IgD-negative memory B cell (primary cell): ENCODE measurements at regions not wholly inside any gene's neighbourhood (a gene's known extent, or its start where the extent isn't known, plus 50 kb on each side); places are given as distances from the start of the nearest gene placed in this dataset.
"Not testable (repeated sequence)": the region's sequence is repeated elsewhere in the genome, so short reads cannot be mapped to it uniquely, and the experiment has no call there.

Source experiments
- H3K27ac Mint-ChIP-seq, 3 donors: one replicate each; pipeline ENCODE4 v1.8.0; 2020 to 2022; ENCODE audit warnings: mild to moderate bottlenecking in 3 of 3, mixed read lengths in 3 of 3, moderate library complexity in 1 of 3
- H3K27me3 Mint-ChIP-seq: one replicate; pipeline ENCODE4 v1.8.0; 2021; ENCODE audit warnings: mixed read lengths
- H3K36me3 Mint-ChIP-seq: one replicate; pipeline ENCODE4 v1.8.0; 2020; ENCODE audit warnings: mild to moderate bottlenecking, mixed read lengths
- H3K4me1 Mint-ChIP-seq, 3 donors: one replicate each; pipeline ENCODE4 v1.8.0; 2020 to 2022; ENCODE audit warnings: mixed read lengths in 3 of 3, mild to moderate bottlenecking in 1 of 3
- H3K4me3 Mint-ChIP-seq, 4 donors: one replicate each; pipeline ENCODE4 v1.8.0; 2020 to 2022; ENCODE audit warnings: mild to moderate bottlenecking in 4 of 4, mixed read lengths in 4 of 4, moderate library complexity in 3 of 4
- H3K9me3 Mint-ChIP-seq, 3 donors: one replicate each; pipeline ENCODE4 v1.8.0; 2020 to 2021; ENCODE audit warnings: mixed read lengths in 3 of 3, mild to moderate bottlenecking in 1 of 3

GRCh38 chr2:195162918-195163317 is 494.1 kb upstream of the SLC39A10 start:
- no peaks in the 10 kb centered on the region for H3K27me3 Mint-ChIP-seq
- H3K4me1 Mint-ChIP-seq, result no peaks in the 10 kb centered on the region
- no peak overlapping the region for H3K27ac Mint-ChIP-seq
- no peak overlapping the region for H3K4me3 Mint-ChIP-seq
- H3K36me3 Mint-ChIP-seq, result no peaks in the 10 kb centered on the region
- H3K9me3 Mint-ChIP-seq, result no peaks in the 10 kb centered on the region

DNA sequence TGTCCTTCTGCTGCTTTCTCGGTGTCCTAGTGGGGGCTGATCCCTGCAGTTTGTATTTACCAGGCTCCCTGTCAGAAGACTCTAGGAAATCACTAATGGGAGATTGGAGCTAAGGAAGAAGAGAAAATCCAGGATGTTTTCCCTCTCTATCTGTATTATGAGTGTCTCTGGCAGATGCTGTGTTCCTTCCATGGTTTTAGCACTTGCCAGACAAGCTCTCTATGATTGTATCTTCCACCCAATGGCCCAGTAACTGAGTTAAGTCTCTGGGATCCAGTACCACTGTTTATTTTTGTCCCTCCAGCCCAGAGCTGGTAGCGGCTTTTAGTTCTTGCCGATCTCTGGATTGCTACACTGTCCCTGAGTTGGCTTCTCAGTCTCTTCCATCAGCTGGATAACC is 494.8 kb upstream of the SLC39A10 start:
- no peaks in the 10 kb centered on the region for H3K27me3 Mint-ChIP-seq
- H3K4me1 Mint-ChIP-seq, result no peaks in the 10 kb centered on the region
- no peak overlapping the region for H3K27ac Mint-ChIP-seq
- no peaks in the 10 kb centered on the region for H3K36me3 Mint-ChIP-seq
- H3K9me3 Mint-ChIP-seq, result no peaks in the 10 kb centered on the region
- no peak overlapping the region for H3K4me3 Mint-ChIP-seq

GRCh38 chr2:195160963-195161362 is 496.1 kb upstream of the SLC39A10 start:
- H3K36me3 Mint-ChIP-seq, result no peaks in the 10 kb centered on the region
- H3K4me3 Mint-ChIP-seq, result no peak overlapping the region
- no peaks in the 10 kb centered on the region for H3K27me3 Mint-ChIP-seq
- no peaks in the 10 kb centered on the region for H3K9me3 Mint-ChIP-seq
- no peak overlapping the region for H3K27ac Mint-ChIP-seq
- H3K4me1 Mint-ChIP-seq, result no peaks in the 10 kb centered on the region

GRCh38 chr2:195151711-195152110 is 505.3 kb upstream of the SLC39A10 start:
- H3K27me3 Mint-ChIP-seq, result no peaks in the 10 kb centered on the region
- H3K4me3 Mint-ChIP-seq, result no peak overlapping the region
- H3K27ac Mint-ChIP-seq, result no peak overlapping the region
- no peaks in the 10 kb centered on the region for H3K9me3 Mint-ChIP-seq
- no peaks in the 10 kb centered on the region for H3K36me3 Mint-ChIP-seq
- no peaks in the 10 kb centered on the region for H3K4me1 Mint-ChIP-seq

DNA sequence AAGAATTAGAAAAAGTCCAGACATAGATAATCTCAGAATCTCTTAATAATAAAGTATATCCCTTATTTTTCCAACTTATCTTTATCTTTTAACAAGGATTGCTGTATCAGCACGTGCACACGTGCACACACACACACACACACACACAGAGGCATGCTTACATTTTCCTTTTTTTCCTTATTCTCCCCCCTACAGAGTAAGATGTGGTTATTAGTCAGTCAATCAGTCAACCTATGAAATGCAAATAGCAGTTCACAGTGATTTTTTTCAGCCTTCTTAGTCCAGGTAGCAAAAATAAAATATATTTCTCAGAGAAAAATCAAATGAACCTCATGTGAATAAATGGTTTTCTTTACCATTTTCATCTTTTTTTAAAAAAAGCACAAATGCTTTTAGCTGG is 506.2 kb upstream of the SLC39A10 start:
- no peaks in the 10 kb centered on the region for H3K4me1 Mint-ChIP-seq
- no peaks in the 10 kb centered on the region for H3K9me3 Mint-ChIP-seq
- H3K36me3 Mint-ChIP-seq, result no peaks in the 10 kb centered on the region
- H3K27me3 Mint-ChIP-seq, result no peaks in the 10 kb centered on the region
- H3K27ac Mint-ChIP-seq, result no peak overlapping the region
- H3K4me3 Mint-ChIP-seq, result no peak overlapping the region

DNA sequence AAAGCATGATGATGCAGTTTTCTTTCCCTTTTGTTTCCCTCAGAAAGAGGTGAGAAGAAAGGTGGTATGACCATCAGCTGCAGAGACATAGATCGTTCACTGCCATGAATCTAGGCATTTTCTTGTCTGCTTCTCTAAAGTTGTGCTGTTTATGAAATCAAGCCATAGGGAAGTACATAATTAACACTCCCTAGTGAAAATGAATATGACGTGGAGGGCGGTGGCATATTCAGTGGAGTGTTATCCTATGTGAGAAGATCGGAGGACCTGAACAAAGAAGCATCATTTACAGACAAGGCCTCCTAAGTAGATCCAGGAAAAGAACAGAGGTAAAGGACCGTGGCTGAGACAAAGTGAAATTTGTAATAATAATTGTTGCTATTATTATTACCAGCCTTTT is 509.0 kb upstream of the SLC39A10 start:
- H3K4me1 Mint-ChIP-seq, result no peaks in the 10 kb centered on the region
- no peak overlapping the region for H3K4me3 Mint-ChIP-seq
- no peaks in the 10 kb centered on the region for H3K36me3 Mint-ChIP-seq
- no peaks in the 10 kb centered on the region for H3K27me3 Mint-ChIP-seq
- H3K27ac Mint-ChIP-seq, result no peak overlapping the region
- H3K9me3 Mint-ChIP-seq, result peaks cover 0 to 5% (median 2%) of the 10 kb centered on the region in 3 donors

DNA sequence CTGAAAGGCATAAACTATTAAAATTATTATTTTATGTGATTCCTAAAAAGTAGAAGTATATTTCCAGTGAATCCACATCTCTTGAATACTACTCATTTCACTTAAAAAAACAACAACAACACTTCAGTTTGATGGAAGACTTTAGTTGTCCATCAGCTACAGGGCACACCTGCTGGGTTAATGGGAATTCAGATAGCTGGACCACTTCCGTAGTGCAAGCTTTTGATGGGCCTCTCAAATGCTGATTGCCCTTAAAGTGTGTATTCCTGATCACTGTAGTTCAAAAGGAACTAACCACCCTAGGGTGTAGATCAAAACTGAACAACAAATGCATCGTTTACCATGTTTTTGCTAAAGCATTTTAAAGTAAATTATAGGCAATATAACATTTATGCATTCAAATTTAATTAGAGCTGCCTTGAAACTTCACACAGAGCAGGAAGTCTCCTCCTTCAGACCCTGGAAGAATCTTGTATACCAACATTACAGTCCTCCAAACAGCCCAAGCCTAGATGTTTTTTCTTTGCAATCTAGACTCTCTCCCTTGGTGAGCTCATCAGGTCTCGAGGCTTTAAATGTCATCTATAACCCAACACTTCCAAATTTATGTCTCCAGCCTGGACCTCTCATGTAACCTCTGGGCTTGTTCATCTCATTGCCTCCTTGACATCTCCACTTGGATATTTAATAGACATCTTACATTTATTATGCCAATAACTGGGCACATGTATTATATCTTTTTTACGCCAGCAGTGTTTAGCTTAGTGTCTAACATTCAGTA is 510.1 kb upstream of the SLC39A10 start:
- H3K9me3 Mint-ChIP-seq, result peaks cover 0 to 5% (median 2%) of the 10 kb centered on the region in 3 donors
- no peaks in the 10 kb centered on the region for H3K27me3 Mint-ChIP-seq
- H3K27ac Mint-ChIP-seq, result no peak overlapping the region
- no peaks in the 10 kb centered on the region for H3K36me3 Mint-ChIP-seq
- H3K4me3 Mint-ChIP-seq, result no peak overlapping the region
- no peaks in the 10 kb centered on the region for H3K4me1 Mint-ChIP-seq

GRCh38 chr2:195138435-195138834 is 518.6 kb upstream of the SLC39A10 start:
- Mint-ChIP-seq H3K36me3 (no peaks in the 10 kb centered on the region), H3K4me1 (no peaks in the 10 kb centered on the region), H3K27ac (no peak overlapping the region), H3K9me3 (no peaks in the 10 kb centered on the region), H3K27me3 (no peaks in the 10 kb centered on the region), H3K4me3 (no peak overlapping the region)

DNA sequence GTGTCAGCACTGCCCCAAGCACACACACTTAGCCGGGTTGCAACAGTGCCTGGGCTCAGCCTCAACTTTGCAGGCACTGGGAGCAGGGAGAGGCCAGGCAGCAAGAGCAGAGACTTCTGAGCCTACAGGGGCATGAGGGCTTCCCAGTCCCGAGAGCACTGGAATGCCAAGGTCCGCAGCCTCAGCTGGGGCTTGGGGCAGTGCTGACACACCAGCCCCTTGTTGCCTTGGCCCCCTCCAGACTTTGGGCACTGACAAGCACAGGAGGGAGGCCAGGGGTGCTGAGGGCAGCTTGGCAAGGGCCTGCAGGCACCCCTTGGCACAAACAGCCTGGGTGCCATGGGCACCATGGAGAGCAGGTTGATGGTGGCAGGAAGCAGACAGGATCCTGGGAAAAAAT is 531.1 kb upstream of the SLC39A10 start:
- not testable (repeated sequence) for H3K4me3 Mint-ChIP-seq, H3K27ac Mint-ChIP-seq, H3K27me3 Mint-ChIP-seq, H3K9me3 Mint-ChIP-seq, H3K4me1 Mint-ChIP-seq, H3K36me3 Mint-ChIP-seq

DNA sequence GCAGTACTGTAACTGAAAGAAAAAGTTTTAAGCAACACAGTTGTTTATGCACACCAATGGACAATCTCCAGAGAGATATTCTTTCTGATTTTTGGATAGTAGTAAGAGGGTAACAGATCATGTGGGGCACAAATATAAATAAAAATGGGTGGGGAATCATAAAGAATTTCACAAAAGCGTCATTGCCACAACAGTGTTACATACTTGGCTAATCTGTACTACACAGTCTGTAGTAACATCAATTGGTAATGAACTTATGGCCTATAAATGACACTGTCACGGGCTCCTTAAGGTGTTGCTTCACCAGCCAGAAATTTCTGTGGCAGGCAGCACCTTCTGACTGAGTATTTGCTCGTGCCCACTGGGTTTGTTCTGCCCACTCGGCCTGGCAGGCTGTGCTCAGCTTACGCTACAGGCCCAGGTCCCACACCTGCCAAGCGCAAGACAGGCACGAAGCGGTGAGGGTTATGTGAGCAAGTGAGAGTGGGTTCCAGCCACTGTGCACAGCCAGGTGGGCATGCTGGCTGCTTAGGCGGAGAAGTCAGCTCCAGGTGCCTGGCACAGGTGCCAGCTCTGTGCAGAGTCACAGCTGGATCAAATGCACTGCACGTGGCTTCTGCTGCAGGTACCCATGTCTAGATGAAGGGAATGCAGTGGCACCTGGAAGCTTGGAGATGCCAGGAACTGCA is 532.5 kb upstream of the SLC39A10 start:
- Mint-ChIP-seq H3K27ac (no peak overlapping the region), H3K36me3 (no peaks in the 10 kb centered on the region), H3K4me1 (no peaks in the 10 kb centered on the region), H3K9me3 (no peaks in the 10 kb centered on the region), H3K4me3 (no peak overlapping the region), H3K27me3 (no peaks in the 10 kb centered on the region)

- H3K36me3 Mint-ChIP-seq, result no peaks in the 10 kb centered on the region
- no peaks in the 10 kb centered on the region for H3K4me1 Mint-ChIP-seq
- H3K4me3 Mint-ChIP-seq, result no peak overlapping the region
- no peak overlapping the region for H3K27ac Mint-ChIP-seq
- no peaks in the 10 kb centered on the region for H3K27me3 Mint-ChIP-seq
- H3K9me3 Mint-ChIP-seq, result no peaks in the 10 kb centered on the region
Observed at GRCh38 chr2:195122653-195123052, 534.4 kb upstream of the SLC39A10 start.

DNA sequence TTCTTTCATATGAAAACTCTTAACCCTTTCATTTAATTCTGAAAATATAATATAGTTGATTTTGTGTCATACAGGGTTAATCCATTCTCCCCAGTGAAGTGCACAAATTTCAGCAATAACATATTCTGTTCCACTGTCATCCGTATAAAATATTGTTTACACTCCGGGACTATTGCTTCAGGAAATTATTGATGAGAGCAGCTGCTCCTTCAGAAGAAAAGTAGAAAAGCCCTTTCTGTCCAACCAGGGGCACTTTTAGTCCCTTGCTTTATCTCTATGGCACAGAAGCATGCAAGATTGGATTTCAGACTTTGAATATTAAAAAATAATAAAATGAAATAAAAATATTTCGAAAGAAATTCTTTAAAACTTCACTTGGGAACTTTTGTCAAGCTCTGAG is 535.7 kb upstream of the SLC39A10 start:
- H3K27me3 Mint-ChIP-seq, result no peaks in the 10 kb centered on the region
- H3K9me3 Mint-ChIP-seq, result no peaks in the 10 kb centered on the region
- no peak overlapping the region for H3K27ac Mint-ChIP-seq
- H3K4me1 Mint-ChIP-seq, result no peaks in the 10 kb centered on the region
- H3K4me3 Mint-ChIP-seq, result no peak overlapping the region
- no peaks in the 10 kb centered on the region for H3K36me3 Mint-ChIP-seq

- Mint-ChIP-seq H3K4me3 (no peak overlapping the region), H3K36me3 (no peaks in the 10 kb centered on the region), H3K27ac (no peak overlapping the region), H3K4me1 (no peaks in the 10 kb centered on the region), H3K9me3 (peaks cover 0 to under 1% (median 0%) of the 10 kb centered on the region in 3 donors), H3K27me3 (no peaks in the 10 kb centered on the region)
Observed at GRCh38 chr2:195119231-195119630, 537.8 kb upstream of the SLC39A10 start.

DNA sequence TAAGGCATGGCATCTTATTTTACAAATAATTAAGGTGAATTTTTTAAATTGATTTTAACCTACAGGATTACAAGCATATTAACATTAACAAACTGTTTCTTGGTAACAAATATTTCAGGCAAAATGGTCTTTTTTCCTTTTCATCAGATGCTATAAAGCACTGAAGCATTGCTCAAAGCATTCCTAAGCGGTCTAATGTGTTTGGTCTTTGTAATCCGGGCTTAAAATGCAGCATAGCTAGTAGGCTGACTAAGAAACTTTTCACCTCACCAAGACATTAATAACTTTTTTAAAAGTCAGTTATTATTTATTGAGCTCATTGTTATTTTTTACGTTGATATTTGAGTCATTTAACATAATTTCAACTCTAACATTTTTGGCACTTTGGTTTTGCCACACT is 538.8 kb upstream of the SLC39A10 start:
- peaks cover 4 to 11% (median 5%) of the 10 kb centered on the region in 3 donors for H3K9me3 Mint-ChIP-seq
- no peaks in the 10 kb centered on the region for H3K27me3 Mint-ChIP-seq
- H3K4me1 Mint-ChIP-seq, result no peaks in the 10 kb centered on the region
- H3K4me3 Mint-ChIP-seq, result no peak overlapping the region
- no peaks in the 10 kb centered on the region for H3K36me3 Mint-ChIP-seq
- no peak overlapping the region for H3K27ac Mint-ChIP-seq

GRCh38 chr2:195117011-195117410 is 540.0 kb upstream of the SLC39A10 start:
- H3K9me3 Mint-ChIP-seq, result peaks cover 4 to 14% (median 7%) of the 10 kb centered on the region in 3 donors
- H3K27ac Mint-ChIP-seq, result no peak overlapping the region
- H3K27me3 Mint-ChIP-seq, result no peaks in the 10 kb centered on the region
- no peaks in the 10 kb centered on the region for H3K4me1 Mint-ChIP-seq
- H3K36me3 Mint-ChIP-seq, result no peaks in the 10 kb centered on the region
- H3K4me3 Mint-ChIP-seq, result no peak overlapping the region

GRCh38 chr2:195115738-195116137 is 541.3 kb upstream of the SLC39A10 start:
- Mint-ChIP-seq H3K27ac (no peak overlapping the region), H3K4me3 (no peak overlapping the region), H3K4me1 (no peaks in the 10 kb centered on the region), H3K9me3 (peaks cover 6 to 14% (median 9%) of the 10 kb centered on the region in 3 donors), H3K36me3 (no peaks in the 10 kb centered on the region), H3K27me3 (no peaks in the 10 kb centered on the region)
